ENCODE measurements at regions not wholly inside any gene's neighbourhood (a gene's known extent, or its start where the extent isn't known, plus 50 kb on each side); places are given as distances from the start of the nearest gene placed in this dataset.
"Not testable (repeated sequence)": the region's sequence is repeated elsewhere in the genome, so short reads cannot be mapped to it uniquely, and the experiment has no call there.

DNA sequence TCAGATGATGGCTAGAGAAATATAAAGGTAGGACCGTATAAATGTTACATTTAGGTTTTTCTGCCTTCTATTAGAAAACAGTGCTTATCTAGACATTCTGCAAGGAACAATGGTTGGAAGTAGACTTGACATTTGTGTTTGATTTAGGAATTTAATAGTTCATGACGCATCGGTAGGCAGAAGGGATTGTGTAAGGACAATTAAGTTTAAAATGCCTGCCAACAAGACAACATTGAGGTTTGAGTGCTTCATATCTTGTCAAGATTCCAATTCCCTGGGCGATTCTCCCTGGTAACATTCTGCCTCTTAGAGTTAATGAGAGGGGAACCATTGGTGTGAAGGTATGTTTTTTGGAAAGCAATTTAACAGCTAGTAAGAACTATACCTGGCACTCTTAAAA lies 186.8 kb upstream of the RBM19 start:
- no peak overlapping the region for H3K9ac ChIP-seq (ENCODE audit: insufficient read length)
- TF ChIP-seq EZH2 (IDR thresholded peaks at IDR 0.05) (no peak), FOXP2 (optimal IDR thresholded peaks at IDR 0.05; ENCODE audit: control extremely low read depth, extremely low read length, insufficient read depth) (no peak), POLR2AphosphoS5 (IDR thresholded peaks at IDR 0.05; ENCODE audit: borderline replicate concordance, low read depth, low read length) (no peak)
- no peaks in the 10 kb centered on the region for H3K9me3 ChIP-seq (ENCODE audit: low read depth, low read length)
- no peaks in the 10 kb centered on the region for H3K36me3 ChIP-seq (ENCODE audit: insufficient read depth, low read length)
- DNase-seq (ENCODE audit: low read depth, low spot score) = no peak
- no peak overlapping the region for H3K4me3 ChIP-seq
- no peak overlapping the region for H3K27ac ChIP-seq

GRCh38 chr12:114152066-114152465 lies 185.9 kb upstream of the RBM19 start:
- Histone ChIP-seq H3K9me3 (ENCODE audit: low read depth, low read length) (no peaks in the 10 kb centered on the region), H3K36me3 (ENCODE audit: insufficient read depth, low read length) (no peaks in the 10 kb centered on the region), H3K4me3 (no peak overlapping the region), H3K27ac (no peak overlapping the region), H3K9ac (ENCODE audit: insufficient read length) (no peak overlapping the region)
- no peak for DNase-seq (ENCODE audit: low read depth, low spot score)
- TF ChIP-seq EZH2 (IDR thresholded peaks at IDR 0.05) (no peak), POLR2AphosphoS5 (IDR thresholded peaks at IDR 0.05; ENCODE audit: borderline replicate concordance, low read depth, low read length) (no peak), FOXP2 (optimal IDR thresholded peaks at IDR 0.05; ENCODE audit: control extremely low read depth, extremely low read length, insufficient read depth) (no peak)

- H3K36me3 ChIP-seq (ENCODE audit: insufficient read depth, low read length); H3K9me3 ChIP-seq (ENCODE audit: low read depth, low read length); H3K9ac ChIP-seq (ENCODE audit: insufficient read length); H3K4me3 ChIP-seq; H3K27ac ChIP-seq; DNase-seq (ENCODE audit: low read depth, low spot score): not testable (repeated sequence)
These were observed 184.5 kb upstream of the RBM19 start for GRCh38 chr12:114150584-114150983.

DNA sequence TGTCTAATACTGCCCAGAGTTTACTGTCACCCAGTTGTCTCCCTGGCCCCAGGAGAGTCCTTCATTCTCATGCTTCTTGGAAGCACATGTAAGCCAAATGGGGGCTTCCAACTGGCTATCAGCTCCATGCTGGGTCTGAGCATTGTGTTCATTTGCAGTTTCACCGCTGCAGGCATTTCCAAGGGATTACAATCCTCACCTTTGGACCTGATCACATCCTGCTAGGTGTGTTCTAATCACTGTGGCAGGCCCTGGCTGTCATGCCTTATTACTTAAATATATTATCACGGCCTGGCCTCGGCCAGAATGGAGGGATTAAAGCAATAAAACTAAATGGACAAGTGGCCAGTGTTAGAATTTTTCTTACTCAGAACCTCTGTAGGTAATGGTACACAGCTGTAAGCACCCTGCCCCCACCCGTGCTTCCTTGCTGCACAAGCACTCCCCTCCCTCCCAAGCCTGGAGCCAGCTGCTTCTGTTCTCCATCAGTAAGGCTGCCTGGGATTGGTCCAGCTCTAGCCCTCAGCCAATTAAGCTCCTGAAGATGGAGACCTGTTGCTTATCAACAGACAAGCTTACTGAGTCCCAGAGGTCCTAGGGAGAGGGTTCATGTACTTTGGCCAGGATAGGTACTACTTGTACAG lies 175.9 kb upstream of the RBM19 start:
- Histone ChIP-seq H3K9me3 (ENCODE audit: low read depth, low read length) (no peaks in the 10 kb centered on the region), H3K27ac (no peak overlapping the region), H3K9ac (ENCODE audit: insufficient read length) (no peak overlapping the region), H3K36me3 (ENCODE audit: insufficient read depth, low read length) (no peaks in the 10 kb centered on the region), H3K4me3 (no peak overlapping the region)
- TF ChIP-seq EZH2 (IDR thresholded peaks at IDR 0.05) (no peak), FOXP2 (optimal IDR thresholded peaks at IDR 0.05; ENCODE audit: control extremely low read depth, extremely low read length, insufficient read depth) (no peak), POLR2AphosphoS5 (IDR thresholded peaks at IDR 0.05; ENCODE audit: borderline replicate concordance, low read depth, low read length) (no peak)
- DNase-seq (ENCODE audit: low read depth, low spot score) = no peak

GRCh38 chr12:114140576-114140975 lies 174.5 kb upstream of the RBM19 start:
- H3K9ac ChIP-seq (ENCODE audit: insufficient read length) = no peak overlapping the region
- H3K27ac ChIP-seq = no peak overlapping the region
- no peaks in the 10 kb centered on the region for H3K36me3 ChIP-seq (ENCODE audit: insufficient read depth, low read length)
- no peak overlapping the region for H3K4me3 ChIP-seq
- TF ChIP-seq EZH2 (IDR thresholded peaks at IDR 0.05) = no peak
- no peak for TF ChIP-seq FOXP2 (optimal IDR thresholded peaks at IDR 0.05; ENCODE audit: control extremely low read depth, extremely low read length, insufficient read depth)
- TF ChIP-seq POLR2AphosphoS5 (IDR thresholded peaks at IDR 0.05; ENCODE audit: borderline replicate concordance, low read depth, low read length) = no peak
- no peak for DNase-seq (ENCODE audit: low read depth, low spot score)
- no peaks in the 10 kb centered on the region for H3K9me3 ChIP-seq (ENCODE audit: low read depth, low read length)

GRCh38 chr12:114136631-114137030 lies 170.5 kb upstream of the RBM19 start:
- DNase-seq (ENCODE audit: low read depth, low spot score) = no peak
- Histone ChIP-seq H3K9ac (ENCODE audit: insufficient read length) (no peak overlapping the region), H3K4me3 (no peak overlapping the region), H3K36me3 (ENCODE audit: insufficient read depth, low read length) (no peaks in the 10 kb centered on the region), H3K9me3 (ENCODE audit: low read depth, low read length) (no peaks in the 10 kb centered on the region), H3K27ac (no peak overlapping the region)
- TF ChIP-seq EZH2 (IDR thresholded peaks at IDR 0.05) (no peak), FOXP2 (optimal IDR thresholded peaks at IDR 0.05; ENCODE audit: control extremely low read depth, extremely low read length, insufficient read depth) (no peak), POLR2AphosphoS5 (IDR thresholded peaks at IDR 0.05; ENCODE audit: borderline replicate concordance, low read depth, low read length) (no peak)

GRCh38 chr12:114134922-114135321 lies 168.8 kb upstream of the RBM19 start:
- no peak for TF ChIP-seq EZH2 (IDR thresholded peaks at IDR 0.05)
- no peak for TF ChIP-seq POLR2AphosphoS5 (IDR thresholded peaks at IDR 0.05; ENCODE audit: borderline replicate concordance, low read depth, low read length)
- TF ChIP-seq FOXP2 (optimal IDR thresholded peaks at IDR 0.05; ENCODE audit: control extremely low read depth, extremely low read length, insufficient read depth) = no peak
- no peaks in the 10 kb centered on the region for H3K36me3 ChIP-seq (ENCODE audit: insufficient read depth, low read length)
- H3K4me3 ChIP-seq = no peak overlapping the region
- no peak overlapping the region for H3K9ac ChIP-seq (ENCODE audit: insufficient read length)
- H3K27ac ChIP-seq = no peak overlapping the region
- no peak for DNase-seq (ENCODE audit: low read depth, low spot score)
- H3K9me3 ChIP-seq (ENCODE audit: low read depth, low read length) = no peaks in the 10 kb centered on the region

DNA sequence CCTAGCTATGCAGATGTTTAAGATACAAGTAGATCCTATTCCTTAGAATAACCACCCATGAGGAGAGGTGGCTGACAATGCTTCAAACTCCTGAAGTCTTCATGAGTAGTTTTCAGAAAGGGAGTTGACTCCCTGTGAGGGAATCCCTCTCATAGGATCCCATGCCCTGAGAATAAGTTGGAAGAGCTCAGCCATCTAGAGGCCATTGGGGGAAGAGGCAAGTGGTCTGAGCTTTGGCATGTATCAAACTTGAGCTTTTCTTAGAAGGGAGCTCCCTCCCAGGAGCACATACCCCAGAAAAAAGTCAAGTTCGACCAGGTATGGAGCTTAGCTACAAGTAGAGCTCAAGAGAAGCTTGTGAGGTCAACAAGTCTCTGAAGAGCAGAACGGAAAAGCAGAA lies 165.7 kb upstream of the RBM19 start:
- Histone ChIP-seq H3K9me3 (ENCODE audit: low read depth, low read length) (no peaks in the 10 kb centered on the region), H3K9ac (ENCODE audit: insufficient read length) (no peak overlapping the region), H3K36me3 (ENCODE audit: insufficient read depth, low read length) (no peaks in the 10 kb centered on the region), H3K4me3 (no peak overlapping the region), H3K27ac (no peak overlapping the region)
- TF ChIP-seq POLR2AphosphoS5 (IDR thresholded peaks at IDR 0.05; ENCODE audit: borderline replicate concordance, low read depth, low read length) (no peak), FOXP2 (optimal IDR thresholded peaks at IDR 0.05; ENCODE audit: control extremely low read depth, extremely low read length, insufficient read depth) (no peak), EZH2 (IDR thresholded peaks at IDR 0.05) (no peak)
- no peak for DNase-seq (ENCODE audit: low read depth, low spot score)

GRCh38 chr12:114123108-114123507 lies 157.0 kb upstream of the RBM19 start:
- H3K9ac ChIP-seq (ENCODE audit: insufficient read length) = no peak overlapping the region
- TF ChIP-seq FOXP2 (optimal IDR thresholded peaks at IDR 0.05; ENCODE audit: control extremely low read depth, extremely low read length, insufficient read depth) (no peak), EZH2 (IDR thresholded peaks at IDR 0.05) (no peak), POLR2AphosphoS5 (IDR thresholded peaks at IDR 0.05; ENCODE audit: borderline replicate concordance, low read depth, low read length) (no peak)
- no peak for DNase-seq (ENCODE audit: low read depth, low spot score)

More at GRCh38 chr12:114123108-114123507, 157.0 kb upstream of the RBM19 start:
- Histone ChIP-seq H3K27ac (no peak overlapping the region), H3K36me3 (ENCODE audit: insufficient read depth, low read length) (no peaks in the 10 kb centered on the region), H3K4me3 (no peak overlapping the region), H3K9me3 (ENCODE audit: low read depth, low read length) (no peaks in the 10 kb centered on the region)

Measured in SK-N-MC (cell line).